ENCODE measurements at regions not wholly inside any gene's neighbourhood (a gene's known extent, or its start where the extent isn't known, plus 50 kb on each side); places are given as distances from the start of the nearest gene placed in this dataset.

- H3K4me3 Mint-ChIP-seq = no peak overlapping the region
- H3K27ac Mint-ChIP-seq = no peak overlapping the region
- H3K9me3 Mint-ChIP-seq = no peaks in the 10 kb centered on the region
- ChIA-PET CTCF (no interaction called here), POLR2A (no interaction called here)
- no peaks in the 10 kb centered on the region for H3K4me1 Mint-ChIP-seq (ENCODE audit: low read depth)
- H3K36me3 Mint-ChIP-seq = no peaks in the 10 kb centered on the region
- peaks cover 2% of the 10 kb centered on the region for H3K27me3 Mint-ChIP-seq
- DNase-seq = no peak
- intact Hi-C loops (cut with micrococcal nuclease) = no loop called here
Observed at GRCh38 chr6:44500074-44500473, 112.6 kb downstream of the CDC5L start.

GRCh38 chr6:44503471-44503870, 116.0 kb downstream of the CDC5L start:
- H3K27me3 Mint-ChIP-seq = peaks cover 2% of the 10 kb centered on the region
- intact Hi-C loops (cut with micrococcal nuclease) = no loop called here

GRCh38 chr6:44504301-44504791, 116.8 kb downstream of the CDC5L start:
- ChIA-PET POLR2A (no interaction called here), CTCF (no interaction called here)
- peaks cover 2% of the 10 kb centered on the region for H3K27me3 Mint-ChIP-seq

More at GRCh38 chr6:44503471-44503870, 116.0 kb downstream of the CDC5L start:
- Mint-ChIP-seq H3K27ac (no peak overlapping the region), H3K9me3 (no peaks in the 10 kb centered on the region), H3K4me3 (no peak overlapping the region), H3K4me1 (ENCODE audit: low read depth) (no peaks in the 10 kb centered on the region), H3K36me3 (no peaks in the 10 kb centered on the region)
- DNase-seq = no peak
- CTCF ChIA-PET = interaction anchor here (0.8 kb wide), 1 partner anchor 34 kb away, joined by 3 read pairs; no protein-coding TSS in a partner anchor
- POLR2A ChIA-PET = no interaction called here

GRCh38 chr6:44505751-44506150, 118.2 kb downstream of the CDC5L start:
- H3K9me3 Mint-ChIP-seq = no peaks in the 10 kb centered on the region
- H3K4me1 Mint-ChIP-seq (ENCODE audit: low read depth) = no peaks in the 10 kb centered on the region
- POLR2A ChIA-PET = no interaction called here
- no peak for DNase-seq
- H3K36me3 Mint-ChIP-seq = no peaks in the 10 kb centered on the region
- intact Hi-C loops (cut with micrococcal nuclease) = no loop called here
- peaks cover 2% of the 10 kb centered on the region for H3K27me3 Mint-ChIP-seq
- H3K4me3 Mint-ChIP-seq = no peak overlapping the region
- CTCF ChIA-PET = no interaction called here
- no peak overlapping the region for H3K27ac Mint-ChIP-seq

More at GRCh38 chr6:44504301-44504791, 116.8 kb downstream of the CDC5L start:
- intact Hi-C loops (cut with micrococcal nuclease) = no loop called here
- no peaks in the 10 kb centered on the region for H3K36me3 Mint-ChIP-seq
- no peaks in the 10 kb centered on the region for H3K4me1 Mint-ChIP-seq (ENCODE audit: low read depth)
- H3K4me3 Mint-ChIP-seq = no peak overlapping the region
- DNase-seq = no peak
- no peak overlapping the region for H3K27ac Mint-ChIP-seq
- no peaks in the 10 kb centered on the region for H3K9me3 Mint-ChIP-seq

- H3K27me3 Mint-ChIP-seq = peaks cover 2% of the 10 kb centered on the region
- H3K4me1 Mint-ChIP-seq (ENCODE audit: low read depth) = no peaks in the 10 kb centered on the region
- no peaks in the 10 kb centered on the region for H3K36me3 Mint-ChIP-seq
- POLR2A ChIA-PET = no interaction called here
- H3K27ac Mint-ChIP-seq = no peak overlapping the region
- no peak for DNase-seq
- no peaks in the 10 kb centered on the region for H3K9me3 Mint-ChIP-seq
- no peak overlapping the region for H3K4me3 Mint-ChIP-seq
- CTCF ChIA-PET = no interaction called here
- intact Hi-C loops (cut with micrococcal nuclease) = no loop called here
Observed at GRCh38 chr6:44507014-44507413, 119.5 kb downstream of the CDC5L start.

GRCh38 chr6:44508646-44509045, 121.1 kb downstream of the CDC5L start:
- H3K9me3 Mint-ChIP-seq = no peaks in the 10 kb centered on the region
- H3K4me3 Mint-ChIP-seq = no peak overlapping the region
- DNase-seq = no peak
- intact Hi-C loops (cut with micrococcal nuclease) = no loop called here
- ChIA-PET POLR2A (no interaction called here), CTCF (interaction anchor here (2.1 kb wide), 1 partner anchor 39 kb away, joined by 6 read pairs; no protein-coding TSS in a partner anchor)
- H3K27ac Mint-ChIP-seq = no peak overlapping the region
- H3K4me1 Mint-ChIP-seq (ENCODE audit: low read depth) = no peaks in the 10 kb centered on the region
- no peaks in the 10 kb centered on the region for H3K36me3 Mint-ChIP-seq
- H3K27me3 Mint-ChIP-seq = peaks cover 2% of the 10 kb centered on the region

- no peak overlapping the region for H3K27ac Mint-ChIP-seq
- H3K4me1 Mint-ChIP-seq (ENCODE audit: low read depth) = no peaks in the 10 kb centered on the region
- POLR2A ChIA-PET = interaction anchor here (0.5 kb wide), 1 partner anchor 291 kb away, joined by 3 read pairs; no protein-coding TSS in a partner anchor
- peaks cover 2% of the 10 kb centered on the region for H3K27me3 Mint-ChIP-seq
- no peaks in the 10 kb centered on the region for H3K9me3 Mint-ChIP-seq
- DNase-seq = no peak
- H3K4me3 Mint-ChIP-seq = no peak overlapping the region
- H3K36me3 Mint-ChIP-seq = no peaks in the 10 kb centered on the region
- intact Hi-C loops (cut with micrococcal nuclease) = no loop called here
- CTCF ChIA-PET = interaction anchor here (0.6 kb wide), 1 partner anchor 38 kb away, joined by 3 read pairs; no protein-coding TSS in a partner anchor
Observed at GRCh38 chr6:44511126-44511525, 123.6 kb downstream of the CDC5L start.

- DNase-seq = no peak
- no peaks in the 10 kb centered on the region for H3K9me3 Mint-ChIP-seq
- no peaks in the 10 kb centered on the region for H3K4me1 Mint-ChIP-seq (ENCODE audit: low read depth)
- no peaks in the 10 kb centered on the region for H3K36me3 Mint-ChIP-seq
- peaks cover 1% of the 10 kb centered on the region for H3K27me3 Mint-ChIP-seq
- H3K4me3 Mint-ChIP-seq = no peak overlapping the region
- intact Hi-C loops (cut with micrococcal nuclease) = no loop called here
- CTCF ChIA-PET = no interaction called here
- POLR2A ChIA-PET = no interaction called here
- no peak overlapping the region for H3K27ac Mint-ChIP-seq
Observed at GRCh38 chr6:44512868-44513741, 125.6 kb downstream of the CDC5L start.

GRCh38 chr6:44514085-44514484, 126.6 kb downstream of the CDC5L start:
- H3K9me3 Mint-ChIP-seq = peaks cover 9% of the 10 kb centered on the region
- no peak overlapping the region for H3K27ac Mint-ChIP-seq
- ChIA-PET CTCF (no interaction called here), POLR2A (no interaction called here)
- H3K4me3 Mint-ChIP-seq = no peak overlapping the region
- no peaks in the 10 kb centered on the region for H3K36me3 Mint-ChIP-seq
- H3K4me1 Mint-ChIP-seq (ENCODE audit: low read depth) = no peaks in the 10 kb centered on the region
- peaks cover 3% of the 10 kb centered on the region for H3K27me3 Mint-ChIP-seq
- DNase-seq = no peak
- intact Hi-C loops (cut with micrococcal nuclease) = no loop called here

- Mint-ChIP-seq H3K4me3 (no peak overlapping the region), H3K36me3 (no peaks in the 10 kb centered on the region), H3K9me3 (peaks cover 13% of the 10 kb centered on the region), H3K27me3 (peaks cover 3% of the 10 kb centered on the region), H3K4me1 (ENCODE audit: low read depth) (no peaks in the 10 kb centered on the region), H3K27ac (no peak overlapping the region)
- intact Hi-C loops (cut with micrococcal nuclease) = no loop called here
- DNase-seq = no peak
- ChIA-PET CTCF (interaction anchor here (0.6 kb wide), 1 partner anchor 85 kb away, joined by 4 read pairs; no protein-coding TSS in a partner anchor), POLR2A (no interaction called here)
Observed at GRCh38 chr6:44514576-44515193, 127.2 kb downstream of the CDC5L start.

GRCh38 chr6:44522871-44523270, 135.4 kb downstream of the CDC5L start:
- peaks cover 27% of the 10 kb centered on the region for H3K9me3 Mint-ChIP-seq
- H3K27ac Mint-ChIP-seq = no peak overlapping the region
- ChIA-PET POLR2A (no interaction called here), CTCF (no interaction called here)
- no peak for DNase-seq
- H3K36me3 Mint-ChIP-seq = peaks cover 3% of the 10 kb centered on the region
- peaks cover 15% of the 10 kb centered on the region for H3K27me3 Mint-ChIP-seq
- intact Hi-C loops (cut with micrococcal nuclease) = no loop called here
- H3K4me1 Mint-ChIP-seq (ENCODE audit: low read depth) = peaks cover 11% of the 10 kb centered on the region
- H3K4me3 Mint-ChIP-seq = no peak overlapping the region

GRCh38 chr6:44524476-44525227, 137.1 kb downstream of the CDC5L start:
- peaks cover 14% of the 10 kb centered on the region for H3K9me3 Mint-ChIP-seq
- ChIA-PET POLR2A (no interaction called here), CTCF (no interaction called here)
- DNase-seq = no peak
- peaks cover 11% of the 10 kb centered on the region for H3K4me1 Mint-ChIP-seq (ENCODE audit: low read depth)
- peaks cover 3% of the 10 kb centered on the region for H3K36me3 Mint-ChIP-seq
- intact Hi-C loops (cut with micrococcal nuclease) = no loop called here
- no peak overlapping the region for H3K4me3 Mint-ChIP-seq
- no peak overlapping the region for H3K27ac Mint-ChIP-seq
- peaks cover 21% of the 10 kb centered on the region for H3K27me3 Mint-ChIP-seq

All from activated CD4-positive, alpha-beta memory T cell treated with anti-CD3 and anti-CD28 coated beads for 36 hours (primary cell).